AG04449 (cell line): ENCODE measurements at regions not wholly inside any gene's neighbourhood (a gene's known extent, or its start where the extent isn't known, plus 50 kb on each side); places are given as distances from the start of the nearest gene placed in this dataset.
A peak's percentile ranks its signal among the peaks of the same experiment; 100 is the strongest.

ENCODE experiments used
- CTCF ChIA-PET: fragments of 350-600 bp; formaldehyde crosslinking; extraction: SDS; loops from one replicate; lab custom pipeline; 2021; ENCODE audit warnings: antibody characterized with exemption; lab: Yijun Ruan, JAX
- POLR2A ChIA-PET: fragments of 400-600, 350-600 bp; formaldehyde crosslinking; extraction: SDS; loops from one replicate; lab custom pipeline; 2020; ENCODE audit warnings: antibody characterized with exemption, inconsistent platforms; lab: Yijun Ruan, JAX
- DNase-seq: peaks from one replicate; pipeline ENCODE4 v3.0.0-alpha.2; 2010; ENCODE audit warnings: low read depth, low spot score
- H3K4me3 ChIP-seq: 2 replicates; pipeline ENCODE4 v1.5.1; 2011; ENCODE audit warnings: low read depth, mild to moderate bottlenecking, control low read depth, low read length
- TF ChIP-seq, protein P1 (sequence below): IDR thresholded peaks from one replicate; pipeline ENCODE4 v1.5.1; 2011; ENCODE audit warnings: mild to moderate bottlenecking, moderate library complexity, low read length, control low read depth, inconsistent platforms; ENCODE audit not compliant: insufficient read depth; ENCODE audit errors: missing control alignments

DNA sequence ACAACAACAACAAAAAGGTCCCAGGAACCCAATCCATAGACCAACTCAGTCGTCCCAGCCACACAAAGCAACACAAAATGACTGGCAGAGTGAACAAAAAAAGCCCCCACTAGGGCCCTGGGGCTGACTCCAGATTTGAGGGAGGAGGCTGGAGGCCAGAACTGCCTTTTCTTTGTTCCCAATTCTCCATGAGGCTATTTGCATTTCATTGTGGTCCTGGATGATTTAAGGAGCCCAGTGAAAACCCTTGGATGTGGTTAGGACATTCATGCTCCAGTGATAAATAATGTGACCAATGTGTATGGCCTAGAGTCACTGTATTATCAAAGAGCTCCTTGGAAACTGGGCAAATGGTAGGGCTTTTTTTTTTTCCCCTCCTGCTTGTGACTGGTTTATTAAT is 192.9 kb downstream of the NUAK1 start:
- ChIA-PET CTCF (no interaction called here), POLR2A (no interaction called here)
- DNase-seq, result no peak
- H3K4me3 ChIP-seq, result no peak overlapping the region
- TF ChIP-seq, protein P1, sequence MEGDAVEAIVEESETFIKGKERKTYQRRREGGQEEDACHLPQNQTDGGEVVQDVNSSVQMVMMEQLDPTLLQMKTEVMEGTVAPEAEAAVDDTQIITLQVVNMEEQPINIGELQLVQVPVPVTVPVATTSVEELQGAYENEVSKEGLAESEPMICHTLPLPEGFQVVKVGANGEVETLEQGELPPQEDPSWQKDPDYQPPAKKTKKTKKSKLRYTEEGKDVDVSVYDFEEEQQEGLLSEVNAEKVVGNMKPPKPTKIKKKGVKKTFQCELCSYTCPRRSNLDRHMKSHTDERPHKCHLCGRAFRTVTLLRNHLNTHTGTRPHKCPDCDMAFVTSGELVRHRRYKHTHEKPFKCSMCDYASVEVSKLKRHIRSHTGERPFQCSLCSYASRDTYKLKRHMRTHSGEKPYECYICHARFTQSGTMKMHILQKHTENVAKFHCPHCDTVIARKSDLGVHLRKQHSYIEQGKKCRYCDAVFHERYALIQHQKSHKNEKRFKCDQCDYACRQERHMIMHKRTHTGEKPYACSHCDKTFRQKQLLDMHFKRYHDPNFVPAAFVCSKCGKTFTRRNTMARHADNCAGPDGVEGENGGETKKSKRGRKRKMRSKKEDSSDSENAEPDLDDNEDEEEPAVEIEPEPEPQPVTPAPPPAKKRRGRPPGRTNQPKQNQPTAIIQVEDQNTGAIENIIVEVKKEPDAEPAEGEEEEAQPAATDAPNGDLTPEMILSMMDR, result no peak

DNA sequence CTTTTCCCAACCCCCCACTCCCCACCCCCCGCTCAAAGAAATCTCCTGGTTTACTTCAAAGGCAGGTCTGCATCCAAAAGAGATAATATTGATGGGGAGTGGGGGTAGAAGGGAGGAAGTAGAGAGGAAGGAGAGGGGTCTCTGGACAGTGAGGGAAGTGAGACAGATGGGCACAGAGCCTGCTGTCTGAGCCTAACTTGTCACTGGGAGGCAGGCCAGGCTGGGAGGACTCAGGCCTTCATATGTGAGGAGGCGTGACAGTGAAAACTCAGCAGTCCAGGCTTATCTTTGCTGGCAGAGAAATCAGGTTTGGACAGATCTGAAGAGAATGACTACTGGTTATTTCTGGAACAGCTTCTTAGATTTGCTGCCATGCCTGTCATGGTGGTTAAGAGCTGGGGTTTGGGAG is 192.3 kb downstream of the NUAK1 start:
- POLR2A ChIA-PET, result no interaction called here
- CTCF ChIA-PET, result no interaction called here

DNA sequence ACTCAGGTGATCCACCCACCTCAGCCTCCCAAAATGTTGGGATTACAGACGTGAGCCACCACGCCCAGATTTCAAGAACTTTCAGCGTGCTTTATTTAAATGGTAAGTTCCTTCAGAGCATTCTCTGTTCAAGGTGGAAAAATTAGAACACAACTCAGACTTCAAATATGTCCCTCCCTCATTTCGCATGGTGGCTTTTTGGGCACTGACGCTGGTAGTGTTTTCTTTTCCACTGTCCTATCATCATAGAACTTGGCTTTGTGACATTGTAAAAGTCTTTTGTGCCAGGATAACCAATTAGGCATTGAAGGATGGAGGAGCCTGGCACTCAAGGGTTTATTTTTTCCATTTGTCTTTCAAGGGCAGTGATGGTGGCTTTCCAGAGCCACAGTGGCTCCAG is 190.8 kb downstream of the NUAK1 start:
- TF ChIP-seq, protein P1, result no peak
- ChIA-PET CTCF (no interaction called here), POLR2A (no interaction called here)
- no peak overlapping the region for H3K4me3 ChIP-seq
- no peak for DNase-seq

More for the DNA sequence above, 192.3 kb downstream of the NUAK1 start:
- no peak overlapping the region for H3K4me3 ChIP-seq
- TF ChIP-seq, protein P1, result no peak
- DNase-seq, result no peak

DNA sequence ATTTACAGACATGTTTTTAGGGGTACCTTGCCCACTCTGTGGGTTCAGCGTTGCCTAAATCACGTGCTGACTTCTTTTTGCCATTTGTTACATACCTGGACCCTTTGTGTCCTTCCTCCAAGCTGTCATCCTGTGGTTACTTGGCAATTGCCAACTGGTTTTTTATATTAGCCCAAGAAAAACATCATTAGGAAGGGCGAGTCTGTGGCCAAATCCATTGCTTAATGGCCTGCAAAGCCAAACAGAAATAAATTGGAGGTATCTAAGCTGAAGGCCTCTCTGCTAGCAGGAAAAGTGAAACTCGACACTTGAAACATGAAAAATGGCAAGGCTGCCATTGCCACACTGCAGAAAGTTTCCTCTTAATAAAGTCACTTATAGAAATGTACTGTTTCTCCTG is 190.4 kb downstream of the NUAK1 start:
- ChIA-PET POLR2A (interaction anchor here (0.6 kb wide), 1 partner anchor 17 kb away, joined by 3 read pairs; no protein-coding TSS in a partner anchor), CTCF (no interaction called here)
- no peak overlapping the region for H3K4me3 ChIP-seq
- peak; percentile 44 for DNase-seq
- TF ChIP-seq, protein P1, result no peak

DNA sequence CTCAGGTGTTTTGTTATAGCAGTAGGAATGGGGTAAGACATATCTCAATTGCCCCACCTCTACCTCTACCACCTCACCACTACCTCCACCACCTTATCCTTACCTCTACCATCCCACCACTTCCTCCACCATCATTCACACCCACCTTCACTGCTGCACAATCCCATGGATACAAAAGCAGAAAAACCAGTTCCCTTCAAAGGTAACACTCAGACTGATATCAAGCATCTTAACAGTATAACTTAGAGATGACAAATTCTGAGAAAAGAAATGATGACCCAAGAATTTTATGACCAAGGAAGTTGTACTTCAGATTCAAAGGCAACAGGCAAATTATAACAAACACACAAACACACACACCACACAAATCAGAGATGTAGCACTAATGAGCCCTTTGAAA is 189.4 kb downstream of the NUAK1 start:
- TF ChIP-seq, protein P1, result no peak
- ChIA-PET POLR2A (no interaction called here), CTCF (no interaction called here)
- no peak overlapping the region for H3K4me3 ChIP-seq
- DNase-seq, result no peak

DNA sequence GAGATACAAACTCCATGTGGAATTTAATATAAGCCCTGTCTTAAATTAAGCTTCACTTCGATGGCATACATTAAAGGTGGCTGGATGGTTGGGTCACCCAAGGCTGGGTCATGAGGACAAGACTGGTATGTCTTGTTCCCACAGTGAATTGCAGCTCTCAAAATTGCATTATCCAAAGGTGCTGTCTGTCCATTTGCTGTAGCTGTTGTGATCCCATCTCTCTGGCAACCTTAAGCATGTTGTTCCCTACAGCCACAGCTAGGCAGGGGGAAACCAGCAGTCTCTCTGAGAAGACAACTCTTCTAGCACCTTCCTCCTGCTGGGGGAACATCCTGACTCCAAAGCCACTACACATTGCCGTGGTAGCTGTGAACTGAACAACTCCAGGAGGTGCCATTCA is 187.0 kb downstream of the NUAK1 start:
- POLR2A ChIA-PET, result no interaction called here
- CTCF ChIA-PET, result interaction anchor here (0.6 to 1.0 kb wide), 3 partner anchors 8 to 325 kb away, joined by 3 to 4 read pairs (median 3); no protein-coding TSS in a partner anchor
- DNase-seq, result no peak
- TF ChIP-seq, protein P1, result no peak
- H3K4me3 ChIP-seq, result no peak overlapping the region
